ENCODE measurements at regions not wholly inside any gene's neighbourhood (a gene's known extent, or its start where the extent isn't known, plus 50 kb on each side); places are given as distances from the start of the nearest gene placed in this dataset.

GRCh38 chr1:198923993-198924392 lies 285.2 kb downstream of the PTPRC start:
- no peaks in the 10 kb centered on the region for H3K27me3 ChIP-seq (ENCODE audit: insufficient read depth, poor library complexity, severe bottlenecking)
- H3K4me3 ChIP-seq (replicated peaks; ENCODE audit: insufficient read depth, low read length): no peak overlapping the region
- TF ChIP-seq GABPA (IDR thresholded peaks at IDR 0.05; ENCODE audit: low read depth): no peak
- no peak for TF ChIP-seq CTCF (IDR thresholded peaks at IDR 0.05; ENCODE audit: insufficient read depth, low read length)
- no peak for TF ChIP-seq REST (IDR thresholded peaks at IDR 0.05; ENCODE audit: insufficient replicate concordance, low read depth)
- TF ChIP-seq SPI1 (IDR thresholded peaks at IDR 0.05; ENCODE audit: borderline replicate concordance, low read depth): no peak
- no peak for TF ChIP-seq POLR2AphosphoS5 (IDR thresholded peaks at IDR 0.05; ENCODE audit: low read depth)
- H3K27ac ChIP-seq (replicated peaks): no peak overlapping the region
- DNase-seq (ENCODE audit: low read depth in 1 of 2, low spot score in 1 of 2): no peak

GRCh38 chr1:198925567-198925966 lies 286.7 kb downstream of the PTPRC start:
- no peak for DNase-seq (ENCODE audit: low read depth in 1 of 2, low spot score in 1 of 2)
- TF ChIP-seq SPI1 (IDR thresholded peaks at IDR 0.05; ENCODE audit: borderline replicate concordance, low read depth) (no peak), REST (IDR thresholded peaks at IDR 0.05; ENCODE audit: insufficient replicate concordance, low read depth) (no peak), GABPA (IDR thresholded peaks at IDR 0.05; ENCODE audit: low read depth) (no peak), CTCF (IDR thresholded peaks at IDR 0.05; ENCODE audit: insufficient read depth, low read length) (no peak), POLR2AphosphoS5 (IDR thresholded peaks at IDR 0.05; ENCODE audit: low read depth) (no peak)
- H3K27me3 ChIP-seq (ENCODE audit: insufficient read depth, poor library complexity, severe bottlenecking): no peaks in the 10 kb centered on the region
- no peak overlapping the region for H3K4me3 ChIP-seq (replicated peaks; ENCODE audit: insufficient read depth, low read length)
- H3K27ac ChIP-seq (replicated peaks): no peak overlapping the region; the same call in 1 of the 2 replicates

- Histone ChIP-seq H3K27ac (replicated peaks) (peak overlapping the region; percentile 31), H3K4me3 (replicated peaks; ENCODE audit: insufficient read depth, low read length) (no peak overlapping the region), H3K27me3 (ENCODE audit: insufficient read depth, poor library complexity, severe bottlenecking) (no peaks in the 10 kb centered on the region)
- DNase-seq (ENCODE audit: low read depth in 1 of 2, low spot score in 1 of 2): no peak
- TF ChIP-seq POLR2AphosphoS5 (IDR thresholded peaks at IDR 0.05; ENCODE audit: low read depth) (no peak), REST (IDR thresholded peaks at IDR 0.05; ENCODE audit: insufficient replicate concordance, low read depth) (no peak), CTCF (IDR thresholded peaks at IDR 0.05; ENCODE audit: insufficient read depth, low read length) (no peak), SPI1 (IDR thresholded peaks at IDR 0.05; ENCODE audit: borderline replicate concordance, low read depth) (no peak), GABPA (IDR thresholded peaks at IDR 0.05; ENCODE audit: low read depth) (no peak)
Measured at GRCh38 chr1:198927129-198927528, 288.3 kb downstream of the PTPRC start.

Data from HL-60 (cell line).